ENCODE measurements at regions not wholly inside any gene's neighbourhood (a gene's known extent, or its start where the extent isn't known, plus 50 kb on each side); places are given as distances from the start of the nearest gene placed in this dataset.

DNA sequence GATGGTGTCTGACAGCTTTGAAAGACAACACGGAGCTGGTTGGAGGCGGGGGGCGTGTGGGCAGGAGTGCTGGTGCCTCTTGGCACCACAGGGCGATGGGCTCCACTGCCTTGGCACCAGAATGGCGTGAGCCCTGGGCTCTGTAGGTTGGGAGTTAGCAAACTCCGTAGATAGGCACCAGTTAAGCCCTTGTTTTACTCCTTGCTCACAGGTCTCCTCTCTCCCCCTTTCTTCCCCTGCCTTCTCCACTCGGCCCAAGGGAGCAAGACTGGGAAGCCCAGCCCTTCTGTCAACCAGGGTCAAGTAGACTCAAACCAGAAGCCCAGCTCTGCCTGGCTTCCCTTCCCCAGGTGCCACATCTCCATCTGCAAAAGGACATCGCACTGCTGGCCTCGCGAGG is 281.7 kb upstream of the ID2 start:
- no peak for TF ChIP-seq CTCF (IDR thresholded peaks at IDR 0.05)
- TF ChIP-seq POLR2A (IDR thresholded peaks at IDR 0.05) = no peak

Data from heart left ventricle (tissue), 13 donors.